Stimulated activated CD4-positive, alpha-beta T cell treated with anti-CD3 and anti-CD28 coated beads, Interleukin-4, amount 100 ng/mL, for 48 hours (primary cell): ENCODE measurements at regions not wholly inside any gene's neighbourhood (a gene's known extent, or its start where the extent isn't known, plus 50 kb on each side); places are given as distances from the start of the nearest gene placed in this dataset.

Source experiments
- DNase-seq, 2 donors: peaks; one replicate each; pipeline ENCODE4 v3.0.0-alpha.2; 2020; ENCODE audit warnings: low read depth in 2 of 2

DNA sequence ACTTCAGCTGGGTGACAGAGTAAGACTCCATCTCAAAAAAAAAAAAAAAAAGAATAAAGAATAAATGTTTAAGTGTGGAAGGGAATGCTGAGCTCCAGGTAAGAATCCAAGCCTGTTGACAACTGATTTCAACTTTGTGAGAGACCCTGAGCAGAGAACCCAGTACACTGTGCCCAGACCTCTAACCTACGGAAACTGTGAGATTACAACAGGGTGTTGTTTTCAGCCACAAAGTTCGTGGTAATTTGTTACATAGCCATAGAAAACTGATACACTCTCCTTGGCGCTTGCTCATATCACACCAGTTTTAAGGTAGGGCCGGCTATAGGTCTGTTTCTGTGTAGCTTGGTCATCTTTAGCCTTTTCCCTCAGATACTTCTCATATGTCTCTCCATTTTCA lies 98.4 kb upstream of the PAPOLG start:
- DNase-seq = no peak

DNA sequence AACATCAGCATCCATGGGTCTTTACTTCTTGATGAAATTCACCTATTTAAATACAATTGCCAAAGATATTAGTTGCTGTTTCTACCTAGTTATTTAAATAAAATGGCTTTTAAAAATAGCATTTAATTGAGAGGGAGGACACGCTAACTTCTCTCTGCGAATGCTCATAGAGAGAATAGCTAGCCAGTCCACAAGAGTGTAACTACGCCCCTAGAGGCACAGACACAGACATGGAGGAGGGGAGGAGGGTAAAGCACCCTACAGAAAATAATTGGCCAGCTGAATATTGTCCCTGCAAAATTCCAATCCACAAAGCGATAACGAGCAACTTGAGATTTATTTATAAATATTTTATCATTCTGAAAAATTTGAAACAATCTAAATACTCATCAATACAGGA lies 97.0 kb upstream of the PAPOLG start:
- DNase-seq = no peak

DNA sequence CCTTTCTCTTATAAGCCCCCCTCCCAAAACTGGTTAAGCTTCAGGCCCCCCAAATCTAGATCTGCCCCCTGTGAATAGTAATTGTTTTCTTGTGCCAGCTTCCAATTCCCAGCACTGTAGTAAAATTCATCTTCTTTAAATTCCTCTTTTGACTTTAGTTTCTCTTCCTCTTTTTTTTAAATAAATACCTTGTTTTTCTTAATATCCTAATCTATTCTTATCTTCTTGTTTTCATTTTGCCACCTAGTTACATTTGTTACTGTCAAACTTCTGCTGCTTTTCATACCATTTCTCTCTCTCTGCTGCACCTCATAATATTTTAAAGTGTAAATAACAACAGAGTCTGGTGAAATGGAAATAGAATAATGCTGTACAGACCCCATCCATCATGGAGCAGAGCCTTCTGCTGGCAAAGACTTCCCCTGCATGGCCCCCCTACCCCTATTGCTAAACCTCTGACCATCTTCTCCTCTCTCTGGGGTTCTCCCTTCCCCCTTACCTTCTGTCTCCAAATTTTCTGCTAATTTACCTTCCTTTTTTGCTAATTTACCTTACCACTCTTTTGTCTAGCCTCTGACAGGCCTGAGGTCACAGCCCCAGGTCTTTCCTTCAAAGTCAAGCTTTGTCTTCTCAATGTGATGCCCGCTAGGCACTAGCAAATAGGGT lies 94.9 kb upstream of the PAPOLG start:
- no peak for DNase-seq

DNA sequence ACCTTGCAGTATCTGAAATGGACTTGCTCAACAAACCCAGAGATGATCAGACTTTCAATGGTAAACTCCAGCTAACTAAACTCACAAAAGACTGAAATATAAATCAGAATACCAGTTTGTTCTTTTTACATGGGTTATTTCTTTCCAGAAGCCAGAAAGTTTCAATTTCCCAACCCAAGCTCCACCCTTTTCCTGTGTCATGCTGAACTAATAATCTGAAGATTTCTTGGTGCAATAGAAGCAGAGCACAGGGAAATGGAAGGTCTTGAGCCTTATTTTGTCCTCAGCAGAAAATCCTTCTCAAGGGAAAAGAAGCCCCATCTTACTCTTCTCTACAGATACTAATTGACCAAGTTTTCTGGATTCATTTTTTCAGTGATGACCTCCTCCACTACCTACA lies 93.3 kb upstream of the PAPOLG start:
- DNase-seq = no peak

DNA sequence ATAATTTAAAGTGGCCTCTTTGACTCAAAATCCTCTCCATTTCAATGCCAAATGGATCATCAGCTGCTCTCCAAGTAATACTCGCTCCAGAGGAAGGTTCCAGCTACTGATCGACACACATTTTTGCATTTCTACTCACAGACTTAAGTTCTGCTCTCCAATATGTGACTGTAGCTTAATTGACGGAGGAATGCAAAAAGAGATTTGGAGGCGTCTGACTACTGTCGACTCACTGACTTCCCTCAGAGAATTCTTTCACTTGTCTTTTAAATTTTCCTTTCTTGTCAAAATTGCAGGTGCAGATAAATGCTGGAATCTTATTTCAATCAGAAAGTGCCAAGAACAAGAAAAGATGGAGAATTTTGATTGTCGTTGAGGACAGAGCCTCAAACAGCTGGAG lies 84.1 kb upstream of the PAPOLG start:
- DNase-seq = no peak

DNA sequence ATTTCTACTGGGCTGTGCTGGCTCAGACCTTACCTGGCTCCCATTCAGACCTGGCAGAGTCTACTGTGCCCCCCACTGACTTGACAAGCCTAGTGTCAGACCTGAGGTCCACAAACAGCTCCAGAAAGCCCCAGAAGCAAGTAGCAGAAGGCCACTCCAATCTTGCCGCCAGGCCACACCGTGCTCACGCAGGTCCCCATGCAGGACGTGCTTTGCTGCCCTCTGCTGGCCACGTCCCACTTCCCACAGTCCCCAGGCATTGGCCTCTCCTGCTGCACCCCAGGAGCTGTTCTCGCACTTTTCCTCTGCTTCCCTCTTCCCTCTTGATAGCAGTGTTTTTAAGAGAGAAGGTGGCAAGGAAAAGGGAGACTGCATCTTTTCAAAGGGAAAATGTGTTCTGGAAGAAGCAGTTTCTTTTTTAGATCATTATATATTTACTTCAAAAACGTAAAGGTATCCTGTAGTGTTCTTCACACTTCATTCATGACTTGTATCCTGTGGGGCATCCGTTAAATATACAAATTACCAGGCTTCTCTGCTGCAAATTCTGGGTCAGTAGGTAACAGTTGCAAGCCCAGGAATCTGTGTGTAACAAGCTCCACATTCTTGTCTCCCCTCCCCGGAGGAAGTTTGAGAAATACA lies 81.4 kb upstream of the PAPOLG start:
- peak; percentile 76 to 88 for DNase-seq

DNA sequence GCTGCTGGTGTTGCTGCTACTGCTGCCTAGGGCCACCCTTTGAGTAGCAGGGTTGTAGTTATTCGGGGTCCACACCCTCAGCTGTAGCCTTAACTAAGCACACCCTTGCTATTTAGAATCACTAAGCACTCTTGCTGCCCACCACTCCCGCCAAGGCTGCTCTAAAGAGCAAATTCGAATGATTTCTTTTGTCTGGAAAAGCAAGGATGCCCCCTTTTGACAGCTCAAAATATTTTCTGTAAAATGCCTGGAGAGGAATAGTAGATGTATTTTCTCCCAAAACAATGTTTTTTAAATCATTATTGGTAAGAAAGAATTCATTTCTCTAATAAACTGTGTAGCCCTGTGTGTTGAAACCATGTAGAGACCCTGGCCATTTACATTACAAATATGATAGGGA lies 80.8 kb upstream of the PAPOLG start:
- no peak for DNase-seq

DNA sequence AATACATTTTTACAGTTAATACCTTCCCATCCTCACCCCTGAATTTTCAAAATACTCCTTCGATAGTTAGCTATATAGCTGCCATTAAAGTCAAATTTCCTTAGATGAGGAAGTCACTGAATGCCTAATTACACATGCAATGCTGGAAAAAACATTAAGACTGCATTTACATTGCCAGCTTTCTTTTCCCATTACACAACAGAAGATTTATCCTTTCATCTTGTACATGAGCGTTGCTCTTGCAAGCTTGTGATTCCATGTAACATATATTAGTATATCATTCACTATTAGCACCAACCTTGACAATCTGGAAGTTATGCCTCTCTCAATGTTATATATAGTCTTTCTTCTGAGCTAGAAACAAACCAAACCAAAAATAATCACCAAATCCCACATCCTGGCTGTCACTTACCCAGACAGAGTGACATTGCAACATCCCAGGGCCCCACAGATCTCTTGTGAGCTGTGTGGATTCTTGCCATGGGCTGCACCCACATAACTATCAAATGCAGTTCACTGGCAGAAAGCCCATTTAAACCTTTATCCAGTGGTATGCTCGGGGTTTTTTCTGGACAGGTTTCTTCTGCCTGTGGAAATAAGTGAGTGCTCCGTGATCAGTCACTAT lies 79.2 kb upstream of the PAPOLG start:
- no peak for DNase-seq

DNA sequence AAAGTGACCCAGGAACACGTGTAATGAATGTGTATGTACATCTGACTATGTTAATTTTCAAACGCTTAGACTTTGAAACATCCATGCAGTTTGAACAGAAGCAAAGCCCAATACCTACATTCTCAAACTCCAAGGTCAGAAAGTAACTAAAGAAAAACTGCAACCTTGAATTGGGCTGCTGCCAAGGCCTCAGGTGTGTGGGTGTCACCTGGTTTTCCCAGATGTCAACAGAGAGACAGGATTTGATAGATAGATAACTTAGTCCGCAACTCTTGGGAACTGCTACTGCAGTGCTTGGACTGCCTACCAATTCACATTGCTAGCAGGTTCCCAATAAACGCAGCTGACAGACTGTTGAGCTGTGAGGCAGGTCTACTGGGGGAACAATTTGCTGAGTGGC lies 78.7 kb upstream of the PAPOLG start:
- DNase-seq = no peak

DNA sequence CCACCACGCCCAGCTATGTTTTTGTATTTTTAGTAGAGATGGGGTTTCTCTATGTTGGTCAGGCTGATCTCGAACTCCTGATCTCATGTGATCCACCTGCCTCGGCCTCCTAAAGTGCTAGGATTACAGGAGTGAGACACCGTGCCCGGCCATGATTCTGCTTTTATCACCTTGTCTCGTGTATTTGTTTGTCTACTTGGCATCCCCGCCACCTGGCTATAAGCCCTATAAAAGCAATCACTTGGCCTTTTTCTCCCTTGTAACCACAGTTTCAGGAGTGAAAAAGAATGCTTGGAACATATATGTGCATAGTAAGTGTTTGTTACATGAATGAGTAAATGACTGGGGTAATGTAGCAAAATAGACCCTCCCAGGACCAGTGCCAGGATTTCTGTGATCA lies 77.5 kb upstream of the PAPOLG start:
- DNase-seq = no peak

DNA sequence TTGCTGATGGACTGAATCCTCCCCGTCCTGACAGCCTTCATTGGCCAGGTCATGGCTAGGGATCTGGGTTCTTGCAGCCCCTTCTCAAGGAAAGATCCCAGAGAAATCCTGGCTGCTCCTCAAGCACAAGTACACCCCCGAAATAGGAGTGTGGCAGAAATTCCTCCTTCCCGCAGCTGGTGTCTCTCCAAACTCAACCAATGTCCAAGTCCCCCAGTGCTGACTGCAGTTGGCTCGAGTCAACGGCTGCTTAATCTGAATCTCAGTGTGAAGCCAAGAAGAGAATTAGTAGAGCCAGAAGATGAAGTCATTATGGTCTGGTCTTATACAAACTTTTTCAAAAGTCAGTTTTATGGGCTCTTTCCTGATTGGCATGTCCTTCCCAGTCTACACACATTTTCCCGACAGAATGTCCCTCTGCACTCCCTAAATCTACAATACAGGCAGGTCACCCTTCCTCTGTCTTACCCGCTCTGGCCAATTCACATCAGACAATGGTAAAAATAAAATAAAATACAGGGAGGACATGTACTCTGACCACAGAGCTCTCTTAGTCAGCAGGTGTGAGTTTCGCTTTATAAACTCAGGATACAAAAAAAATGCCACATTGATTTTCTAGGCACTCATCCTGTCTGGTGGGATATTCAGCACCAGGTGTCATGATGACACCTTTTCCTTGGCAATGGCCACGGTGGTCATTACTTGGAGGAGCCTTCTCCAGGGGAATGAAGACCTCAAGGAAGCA lies 76.9 kb upstream of the PAPOLG start:
- DNase-seq = no peak

DNA sequence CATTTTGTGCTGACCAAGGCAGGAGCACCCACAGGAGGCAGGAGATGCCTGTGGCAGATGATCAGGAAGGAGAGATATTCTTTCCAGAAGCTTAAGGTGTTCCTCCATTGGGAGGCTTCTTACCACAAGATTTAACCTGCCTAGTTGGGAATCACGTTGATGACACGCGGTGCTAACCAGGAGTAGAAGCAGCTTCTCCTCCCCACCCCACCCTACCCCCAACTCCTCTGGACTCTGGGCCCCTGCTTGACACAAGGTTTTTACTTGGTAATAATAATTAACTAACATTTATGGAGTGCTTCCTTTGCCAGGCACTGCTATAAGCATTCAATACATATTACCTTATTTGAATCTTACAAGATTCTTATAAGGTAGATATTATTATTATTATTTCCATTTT lies 62.5 kb upstream of the PAPOLG start:
- DNase-seq = no peak

DNA sequence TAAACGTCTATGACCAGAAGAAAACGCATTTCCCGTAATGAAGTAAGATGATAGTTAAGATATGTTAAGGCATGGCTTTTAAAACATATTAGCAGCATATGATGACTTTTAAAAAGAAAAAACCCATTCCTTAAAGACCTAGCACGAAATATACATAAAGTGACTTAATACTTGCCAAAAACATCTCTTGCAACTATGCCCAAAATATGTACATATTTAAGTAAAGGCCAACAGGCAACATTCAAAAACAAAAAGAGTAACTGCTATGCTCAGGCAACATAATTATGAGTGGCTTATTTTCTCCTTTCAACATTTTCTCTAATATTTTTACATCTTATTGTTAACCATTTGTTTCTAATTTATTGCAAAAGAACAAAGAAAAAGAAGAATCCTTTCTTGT lies 60.3 kb upstream of the PAPOLG start:
- DNase-seq = no peak

DNA sequence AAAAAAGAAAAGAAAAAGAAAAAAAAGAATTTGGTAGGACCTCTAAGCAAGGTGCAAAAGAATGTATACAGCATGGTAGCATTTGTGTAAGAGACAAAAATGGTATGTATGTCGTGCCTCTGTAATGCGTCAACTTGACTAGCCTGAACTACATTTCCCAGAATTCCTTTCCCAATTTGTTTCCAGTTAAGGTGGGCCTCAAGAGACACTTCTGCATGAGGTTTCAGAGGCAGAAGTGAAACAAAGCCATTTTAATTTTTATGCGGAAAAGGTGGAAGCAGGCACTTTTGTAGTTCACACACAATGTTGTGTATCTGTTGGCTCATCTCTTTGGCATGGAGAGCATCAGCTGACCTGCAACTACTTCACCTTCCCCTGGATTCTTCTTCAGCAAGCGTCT lies 56.5 kb upstream of the PAPOLG start:
- no peak for DNase-seq

DNA sequence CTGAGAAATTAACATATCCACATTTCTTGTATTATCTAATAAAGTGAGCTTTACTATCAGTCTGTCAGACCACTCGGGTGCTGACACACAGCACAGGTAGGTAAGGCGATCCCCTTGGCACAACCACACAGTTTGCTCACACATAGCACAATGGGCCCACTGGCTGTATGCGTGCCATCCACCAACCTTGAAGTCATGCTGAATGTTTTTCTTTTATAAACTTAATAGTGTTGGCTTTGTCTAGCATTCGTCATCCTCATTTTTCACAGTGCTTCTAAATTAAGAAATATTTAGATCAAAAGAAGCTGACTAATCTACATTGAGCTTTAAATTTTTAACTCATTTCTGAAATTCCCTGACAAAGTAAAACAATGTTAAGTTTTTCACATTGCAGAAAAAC lies 50.0 kb upstream of the PAPOLG start:
- no peak for DNase-seq
